ENCODE measurements at regions not wholly inside any gene's neighbourhood (a gene's known extent, or its start where the extent isn't known, plus 50 kb on each side); places are given as distances from the start of the nearest gene placed in this dataset.

DNA sequence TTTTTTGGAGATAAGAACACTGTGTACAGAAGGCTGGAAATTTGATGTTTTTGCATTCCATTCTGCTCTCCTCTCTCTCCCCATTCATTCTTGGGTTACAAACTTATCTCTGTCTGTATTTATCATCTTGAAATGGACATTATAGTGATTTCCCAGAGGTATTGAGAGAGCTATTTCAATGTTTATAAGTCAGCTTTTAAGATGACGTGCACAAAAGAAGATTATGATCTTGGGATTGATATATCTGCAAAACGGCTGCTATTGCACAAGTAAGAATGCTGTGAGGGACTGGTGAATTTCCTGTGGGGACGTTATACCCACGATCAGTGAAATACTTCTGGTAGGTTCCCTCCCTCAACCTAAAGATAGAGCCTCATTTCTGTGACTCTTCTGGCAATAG is 61.0 kb upstream of the DTNA start:
- no peak for DNase-seq

DNA sequence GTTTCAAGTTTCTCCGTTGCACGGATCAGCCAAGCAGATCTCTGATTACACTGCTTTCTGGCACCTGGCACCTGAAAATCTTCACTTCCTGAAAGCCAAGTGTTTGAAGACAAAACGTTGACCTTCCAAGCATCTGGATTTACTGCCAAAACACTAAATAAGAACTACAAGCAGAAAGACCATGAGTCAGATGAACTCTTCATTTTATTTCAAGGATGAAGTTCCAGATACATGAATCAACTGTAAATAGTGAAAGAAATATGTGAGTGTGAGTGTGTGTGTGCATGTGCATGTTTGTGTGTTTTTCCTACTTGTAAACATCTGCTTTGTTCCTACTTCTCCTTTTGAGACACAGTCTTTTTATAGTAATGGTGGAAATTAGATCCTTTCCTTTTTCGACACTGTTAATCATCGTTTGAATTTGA is 60.0 kb upstream of the DTNA start:
- no peak for DNase-seq

DNA sequence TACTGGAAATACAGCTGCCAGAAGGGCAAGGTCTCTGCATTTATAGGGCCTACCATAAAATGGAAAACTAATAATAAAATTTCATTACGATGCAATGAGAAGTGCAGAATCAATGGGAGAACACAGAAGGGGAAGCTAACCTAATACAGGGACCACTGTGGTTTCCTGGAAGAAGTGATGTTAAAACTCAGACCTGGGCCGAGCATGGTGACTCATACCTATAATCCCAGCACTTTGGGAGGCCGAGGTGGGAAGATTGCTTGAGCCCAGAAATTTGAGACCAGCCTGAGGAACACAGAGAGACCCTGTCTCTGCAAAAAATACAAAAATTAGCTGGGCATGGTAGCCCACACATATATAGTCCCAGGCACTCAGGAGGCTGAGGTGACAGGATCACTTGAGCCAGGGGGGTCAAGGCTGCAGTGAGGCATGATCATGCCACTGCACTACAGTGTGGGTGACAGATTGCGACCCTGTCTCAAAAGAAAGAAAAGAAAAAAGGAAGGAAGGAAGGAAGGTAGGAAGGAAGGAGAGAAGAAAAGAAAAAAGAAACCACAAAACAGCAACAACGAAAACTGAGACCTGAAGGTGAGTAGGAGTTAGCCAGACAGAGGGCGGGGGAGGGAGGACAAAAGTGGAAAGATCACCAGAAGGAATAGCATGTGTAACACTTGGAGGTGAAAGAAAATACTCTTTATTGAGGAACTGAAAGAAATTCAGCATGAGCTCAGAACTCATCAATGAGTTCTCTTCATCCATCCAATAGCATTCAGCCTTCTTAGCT is 58.3 kb upstream of the DTNA start:
- DNase-seq: no peak

DNA sequence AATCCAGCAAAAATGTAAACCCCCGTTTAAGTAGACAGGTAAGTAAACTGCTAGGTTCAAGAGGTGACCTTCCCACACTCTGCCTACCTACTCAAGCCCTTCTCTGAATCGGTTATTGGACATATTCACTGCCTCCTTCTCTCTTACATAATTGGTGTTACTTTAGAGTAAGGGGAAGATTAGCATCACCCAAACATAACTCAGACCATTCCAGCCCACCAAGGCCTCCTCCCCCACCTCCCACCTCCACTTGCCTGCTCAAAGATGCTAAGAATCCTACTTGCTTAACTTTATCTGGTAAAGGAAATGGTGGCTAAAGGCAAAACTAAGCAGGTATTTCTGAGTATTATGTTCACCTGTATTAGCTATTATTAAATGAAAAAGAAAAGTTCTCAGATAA is 55.0 kb upstream of the DTNA start:
- DNase-seq: no peak

DNA sequence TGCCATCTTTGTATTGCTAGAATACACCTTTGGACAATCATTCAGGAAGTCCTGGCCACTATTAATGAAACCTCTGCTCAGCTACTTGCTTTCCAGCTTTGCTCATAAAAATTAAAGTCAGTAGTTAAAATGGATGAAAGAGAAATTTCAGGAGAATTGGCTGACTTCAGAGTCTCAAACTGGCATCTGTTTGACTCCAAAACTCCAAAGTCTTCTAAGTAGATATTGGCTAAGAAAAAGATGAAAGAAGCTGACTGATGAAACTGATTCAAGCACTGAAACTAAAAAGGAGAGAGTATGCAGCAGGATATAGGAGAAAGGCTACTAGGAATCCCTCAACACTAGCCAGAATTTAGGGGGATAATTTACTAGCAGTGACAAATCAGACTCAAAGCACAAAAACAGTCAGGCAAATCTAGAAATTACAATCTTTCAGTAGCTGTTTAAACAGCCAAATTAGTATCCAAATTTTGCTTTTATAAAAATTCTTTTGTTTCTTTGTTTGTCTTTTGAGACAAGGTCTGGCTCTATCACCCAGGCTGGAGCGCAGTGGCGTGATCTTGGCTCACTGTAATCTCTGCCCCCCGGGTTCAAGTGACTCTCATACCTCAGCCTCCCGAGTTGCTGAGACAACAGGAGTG is 52.1 kb upstream of the DTNA start:
- no peak for DNase-seq

DNA sequence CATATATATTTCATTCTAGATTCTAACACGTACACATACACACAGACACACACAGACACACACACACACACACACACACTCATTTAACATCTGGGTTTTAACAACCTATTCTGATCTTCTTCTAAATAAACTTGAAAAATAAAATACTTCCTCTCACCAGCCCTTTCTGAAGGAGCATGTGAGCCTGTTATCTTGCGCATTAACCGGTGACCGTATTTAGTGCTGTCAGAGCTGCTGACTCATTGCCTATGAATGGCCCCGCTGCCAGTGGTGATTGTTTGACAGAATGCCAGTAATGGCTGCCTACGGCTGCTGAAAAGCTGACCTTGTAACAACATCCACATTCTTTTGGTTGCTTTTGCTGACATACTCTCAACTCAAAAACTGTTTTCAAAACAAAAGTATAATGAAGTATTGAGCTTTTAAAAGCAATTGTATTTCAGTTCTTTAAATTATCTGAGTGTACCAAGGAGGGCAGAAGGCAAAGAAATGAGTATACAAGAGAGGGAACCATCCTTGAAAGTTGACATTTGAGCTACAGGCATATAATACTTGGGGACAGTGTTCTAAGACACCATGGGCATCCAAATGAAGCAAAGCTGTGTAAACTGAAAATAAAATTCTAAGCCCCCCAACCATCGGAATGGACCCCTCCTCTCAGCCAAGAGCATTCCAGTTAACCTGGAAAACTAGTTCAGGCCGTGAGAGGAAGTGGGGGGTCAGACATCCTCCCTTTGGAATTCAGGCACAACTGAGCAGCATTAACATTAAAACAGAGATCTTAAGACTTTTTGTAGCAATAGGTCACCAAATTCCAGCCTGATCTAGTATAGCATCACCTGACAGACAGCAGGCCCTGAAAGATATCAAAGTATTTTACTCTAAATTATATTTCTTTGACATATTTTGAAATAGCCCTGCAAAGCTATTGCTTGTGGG is 50.2 kb upstream of the DTNA start:
- DNase-seq: no peak

All from NCI-H526 treated with DMSO at 0.1 percent for 48 hours (cell line).